VCaP (cell line): ENCODE measurements at regions not wholly inside any gene's neighbourhood (a gene's known extent, or its start where the extent isn't known, plus 50 kb on each side); places are given as distances from the start of the nearest gene placed in this dataset.

ENCODE experiments used
- H3K27ac ChIP-seq: fragments of 450-650 bp; 2 replicates; pipeline ENCODE4 v1.5.1; 2017
- CTCF ChIP-seq: fragments of 450-650 bp; conservative IDR thresholded peaks from 2 replicates; pipeline ENCODE4 v1.5.1; 2017; ENCODE audit warnings: mild to moderate bottlenecking, moderate library complexity

- no peak overlapping the region for H3K27ac ChIP-seq
- no peak for TF ChIP-seq CTCF
Measured at GRCh38 chr6:159118924-159119323, 50.3 kb upstream of the FNDC1 start.

- no peak overlapping the region for H3K27ac ChIP-seq
- TF ChIP-seq CTCF, result no peak
Measured at GRCh38 chr6:159117563-159117962, 51.6 kb upstream of the FNDC1 start.

GRCh38 chr6:159117046-159117445, 52.2 kb upstream of the FNDC1 start:
- TF ChIP-seq CTCF, result no peak

GRCh38 chr6:159116343-159116742, 52.9 kb upstream of the FNDC1 start:
- no peak for TF ChIP-seq CTCF
- no peak overlapping the region for H3K27ac ChIP-seq

More at GRCh38 chr6:159117046-159117445, 52.2 kb upstream of the FNDC1 start:
- no peak overlapping the region for H3K27ac ChIP-seq

- no peak overlapping the region for H3K27ac ChIP-seq
- no peak for TF ChIP-seq CTCF
Measured at GRCh38 chr6:159114569-159114968, 54.6 kb upstream of the FNDC1 start.

- H3K27ac ChIP-seq, result no peak overlapping the region
- no peak for TF ChIP-seq CTCF
Measured at GRCh38 chr6:159113223-159113622, 56.0 kb upstream of the FNDC1 start.

GRCh38 chr6:159112714-159113113, 56.5 kb upstream of the FNDC1 start:
- no peak for TF ChIP-seq CTCF
- H3K27ac ChIP-seq, result no peak overlapping the region

GRCh38 chr6:159110748-159111147, 58.5 kb upstream of the FNDC1 start:
- TF ChIP-seq CTCF, result no peak
- H3K27ac ChIP-seq, result no peak overlapping the region
